ENCODE measurements at regions not wholly inside any gene's neighbourhood (a gene's known extent, or its start where the extent isn't known, plus 50 kb on each side); places are given as distances from the start of the nearest gene placed in this dataset.

GRCh38 chr15:38196076-38196475, 56.6 kb upstream of the SPRED1 start:
- H3K4me3 ChIP-seq (ENCODE audit: low read length), result no peak overlapping the region
- no peak for DNase-seq (ENCODE audit: low read depth, low spot score)

GRCh38 chr15:38197553-38197952, 55.1 kb upstream of the SPRED1 start:
- no peak for DNase-seq (ENCODE audit: low read depth, low spot score)
- no peak overlapping the region for H3K4me3 ChIP-seq (ENCODE audit: low read length)

GRCh38 chr15:38201714-38202113, 50.9 kb upstream of the SPRED1 start:
- no peak overlapping the region for H3K4me3 ChIP-seq (ENCODE audit: low read length)
- no peak for DNase-seq (ENCODE audit: low read depth, low spot score)

- H3K4me3 ChIP-seq (ENCODE audit: low read length), result no peak overlapping the region
- DNase-seq (ENCODE audit: low read depth, low spot score), result no peak
Measured at GRCh38 chr15:38202361-38202760, 50.3 kb upstream of the SPRED1 start.

Data from Jurkat, Clone E6-1 (cell line).